ENCODE measurements at regions not wholly inside any gene's neighbourhood (a gene's known extent, or its start where the extent isn't known, plus 50 kb on each side); places are given as distances from the start of the nearest gene placed in this dataset.

DNA sequence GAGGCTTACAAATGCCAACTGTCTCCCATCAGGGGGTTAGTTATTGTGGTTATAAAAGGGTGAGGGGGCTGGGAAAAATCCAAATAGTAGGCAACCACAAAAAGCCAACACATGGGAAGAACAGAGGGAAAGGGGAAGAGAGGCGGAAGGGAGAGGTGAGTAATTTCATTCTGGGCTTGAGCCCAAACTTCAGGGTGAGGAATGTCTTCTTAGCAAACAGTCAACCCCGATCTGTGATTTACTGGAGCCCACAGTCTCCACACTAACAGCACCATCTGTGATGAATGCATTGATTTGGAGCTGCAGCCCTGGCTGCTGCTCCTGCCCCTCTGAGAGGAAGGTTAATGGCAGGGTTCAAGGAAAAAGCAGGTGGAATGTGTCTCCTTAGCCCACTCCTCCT, 162.2 kb upstream of the GPR101 start:
- TF ChIP-seq, protein P1, sequence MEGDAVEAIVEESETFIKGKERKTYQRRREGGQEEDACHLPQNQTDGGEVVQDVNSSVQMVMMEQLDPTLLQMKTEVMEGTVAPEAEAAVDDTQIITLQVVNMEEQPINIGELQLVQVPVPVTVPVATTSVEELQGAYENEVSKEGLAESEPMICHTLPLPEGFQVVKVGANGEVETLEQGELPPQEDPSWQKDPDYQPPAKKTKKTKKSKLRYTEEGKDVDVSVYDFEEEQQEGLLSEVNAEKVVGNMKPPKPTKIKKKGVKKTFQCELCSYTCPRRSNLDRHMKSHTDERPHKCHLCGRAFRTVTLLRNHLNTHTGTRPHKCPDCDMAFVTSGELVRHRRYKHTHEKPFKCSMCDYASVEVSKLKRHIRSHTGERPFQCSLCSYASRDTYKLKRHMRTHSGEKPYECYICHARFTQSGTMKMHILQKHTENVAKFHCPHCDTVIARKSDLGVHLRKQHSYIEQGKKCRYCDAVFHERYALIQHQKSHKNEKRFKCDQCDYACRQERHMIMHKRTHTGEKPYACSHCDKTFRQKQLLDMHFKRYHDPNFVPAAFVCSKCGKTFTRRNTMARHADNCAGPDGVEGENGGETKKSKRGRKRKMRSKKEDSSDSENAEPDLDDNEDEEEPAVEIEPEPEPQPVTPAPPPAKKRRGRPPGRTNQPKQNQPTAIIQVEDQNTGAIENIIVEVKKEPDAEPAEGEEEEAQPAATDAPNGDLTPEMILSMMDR (IDR thresholded peaks at IDR 0.05), result no peak
- no peak for TF ChIP-seq POLR2A (IDR thresholded peaks at IDR 0.05)

All from heart left ventricle (tissue), 13 donors.